GM18508 (cell line): ENCODE measurements at regions not wholly inside any gene's neighbourhood (a gene's known extent, or its start where the extent isn't known, plus 50 kb on each side); places are given as distances from the start of the nearest gene placed in this dataset.
"Not testable (repeated sequence)": the region's sequence is repeated elsewhere in the genome, so short reads cannot be mapped to it uniquely, and the experiment has no call there.

Source experiments
- ATAC-seq: cut with Tn5 transposase; IDR thresholded peaks from one replicate; pipeline ENCODE4 v1.9.1; 2021; ENCODE audit warnings: moderate number of reproducible peaks; ENCODE audit not compliant: insufficient read depth, unreplicated experiment

GRCh38 chr6:60991427-60992028 is 1294.5 kb downstream of the KHDRBS2 start:
- no peak for ATAC-seq

- ATAC-seq: no peak
Measured at GRCh38 chr6:60952500-60952899, 1333.5 kb downstream of the KHDRBS2 start.

DNA sequence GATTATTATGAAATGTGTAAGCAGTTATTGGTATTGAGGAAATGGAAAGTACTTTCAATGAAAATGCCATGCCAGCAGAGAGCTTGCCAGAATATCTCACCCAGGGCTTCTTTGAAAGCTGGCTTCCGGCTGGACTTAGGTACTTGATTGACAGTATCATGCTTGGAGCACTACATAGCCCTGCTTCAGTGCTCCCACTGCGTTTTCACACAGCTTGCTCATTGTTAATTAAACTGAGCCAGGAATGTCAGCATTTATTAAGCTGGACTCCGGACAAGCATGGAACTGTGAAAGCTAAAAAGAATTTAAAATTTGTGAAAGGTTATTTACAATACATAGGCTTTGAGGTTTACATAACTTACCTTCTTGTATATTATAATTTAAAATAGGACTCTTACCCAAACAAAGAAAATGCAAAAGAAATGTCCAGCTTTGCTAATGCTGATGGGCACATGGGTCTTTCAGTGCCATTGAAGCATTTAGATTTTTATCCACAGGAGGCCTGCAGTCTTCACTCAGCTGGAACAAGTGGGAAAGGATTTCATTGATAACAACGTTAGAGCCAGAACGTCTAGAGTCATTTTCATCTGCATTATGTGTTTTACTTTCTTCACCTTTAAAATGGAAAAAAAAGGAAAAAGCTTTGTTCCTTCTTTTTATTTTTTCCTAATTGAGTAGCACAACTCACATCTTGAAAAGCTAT is 1335.7 kb downstream of the KHDRBS2 start:
- not testable (repeated sequence) for ATAC-seq

DNA sequence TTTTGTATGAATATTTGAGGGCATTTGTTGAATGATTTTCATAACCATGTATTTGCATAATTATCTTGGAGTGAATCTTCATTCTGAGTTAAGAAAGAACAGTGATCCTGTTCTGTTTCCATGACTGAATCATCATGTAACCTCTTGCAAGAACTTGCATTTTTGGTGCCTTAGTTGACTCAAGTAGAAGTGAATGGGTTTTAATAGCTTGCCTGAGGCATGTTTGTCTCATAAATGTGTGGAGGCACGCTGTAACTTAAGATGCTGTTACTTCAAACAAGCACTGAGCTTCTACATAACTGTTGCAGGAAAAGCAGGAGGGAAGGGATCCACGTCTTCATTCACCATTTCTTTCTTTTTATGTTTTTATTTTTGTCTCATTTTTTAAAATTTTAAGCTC is 1338.6 kb downstream of the KHDRBS2 start:
- ATAC-seq: not testable (repeated sequence)

DNA sequence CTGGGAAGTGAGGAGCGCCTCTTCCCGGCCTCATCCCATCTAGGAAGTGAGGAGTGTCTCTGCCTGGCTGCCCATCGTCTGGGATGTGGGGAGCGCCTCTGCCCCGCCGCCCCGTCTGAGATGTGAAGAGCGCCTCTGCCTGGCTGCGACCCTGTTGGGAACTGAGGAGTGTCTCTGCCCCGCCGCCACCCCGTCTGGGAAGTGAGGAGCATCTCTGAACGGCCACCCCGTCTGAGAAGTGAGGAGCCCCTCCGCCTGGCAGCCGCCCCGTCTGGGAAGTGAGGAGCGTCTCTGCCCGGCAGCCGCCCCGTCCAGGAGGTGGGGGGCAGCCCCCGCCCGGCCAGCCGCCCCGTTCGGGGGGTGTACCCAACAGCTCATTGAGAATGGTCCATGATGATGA is 1341.2 kb downstream of the KHDRBS2 start:
- not testable (repeated sequence) for ATAC-seq

DNA sequence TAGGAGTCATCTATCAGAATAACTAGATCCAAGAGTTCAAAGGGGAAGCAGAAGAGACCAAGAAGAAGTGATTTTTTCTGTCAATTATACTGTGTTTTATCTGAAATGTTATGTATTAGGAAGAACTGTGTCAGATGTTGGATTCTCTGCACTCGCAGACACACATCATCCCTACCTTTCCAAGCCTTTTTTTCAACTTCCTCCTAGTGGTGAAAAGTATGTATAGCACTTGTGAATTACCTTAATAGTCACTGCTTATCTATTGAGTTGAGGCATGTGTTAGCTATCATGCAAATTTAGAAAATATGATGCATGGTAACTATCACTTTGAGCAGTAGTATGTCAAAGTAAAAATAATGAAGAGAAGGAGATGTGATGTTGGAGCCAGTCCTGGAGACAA is 1350.1 kb downstream of the KHDRBS2 start:
- not testable (repeated sequence) for ATAC-seq

- ATAC-seq: not testable (repeated sequence)
Measured at GRCh38 chr6:60919652-60920051, 1366.4 kb downstream of the KHDRBS2 start.

DNA sequence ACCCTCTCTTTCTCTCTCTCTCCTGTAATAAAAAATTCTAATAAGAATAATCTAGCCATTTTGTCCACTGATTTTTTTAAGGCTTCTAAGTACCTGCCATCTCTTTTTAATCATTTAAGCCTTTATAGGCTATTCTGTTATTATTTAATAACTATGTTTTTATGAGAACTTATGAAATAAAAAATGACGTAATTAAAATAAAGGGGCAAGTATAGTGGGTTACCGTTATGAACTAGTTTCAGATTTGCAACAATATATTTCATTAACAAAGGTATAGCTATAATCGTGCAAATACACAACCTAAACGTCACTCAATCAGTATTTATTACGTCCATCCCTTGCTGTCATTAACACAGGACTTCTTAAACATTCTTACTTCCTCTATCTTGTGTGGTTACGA is 1382.2 kb downstream of the KHDRBS2 start:
- ATAC-seq: not testable (repeated sequence)

DNA sequence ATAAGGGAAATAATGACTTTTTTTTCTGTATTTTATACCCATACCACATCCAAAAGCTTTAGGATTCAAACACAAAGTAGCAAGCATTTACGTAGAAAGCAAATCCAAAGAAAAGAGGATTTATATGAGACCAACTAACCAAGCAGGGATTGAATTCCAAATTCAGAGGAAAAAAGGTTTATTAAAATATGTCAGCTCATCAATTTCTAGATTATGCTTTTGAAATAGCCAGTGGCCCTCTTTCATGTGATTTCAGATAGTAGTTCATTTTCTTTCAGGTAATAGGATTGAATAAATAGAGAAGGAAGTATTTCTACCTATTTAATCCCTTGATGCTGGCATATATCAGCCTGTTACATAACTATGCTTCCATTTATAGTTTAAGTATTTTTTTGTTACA is 1392.7 kb downstream of the KHDRBS2 start:
- not testable (repeated sequence) for ATAC-seq

DNA sequence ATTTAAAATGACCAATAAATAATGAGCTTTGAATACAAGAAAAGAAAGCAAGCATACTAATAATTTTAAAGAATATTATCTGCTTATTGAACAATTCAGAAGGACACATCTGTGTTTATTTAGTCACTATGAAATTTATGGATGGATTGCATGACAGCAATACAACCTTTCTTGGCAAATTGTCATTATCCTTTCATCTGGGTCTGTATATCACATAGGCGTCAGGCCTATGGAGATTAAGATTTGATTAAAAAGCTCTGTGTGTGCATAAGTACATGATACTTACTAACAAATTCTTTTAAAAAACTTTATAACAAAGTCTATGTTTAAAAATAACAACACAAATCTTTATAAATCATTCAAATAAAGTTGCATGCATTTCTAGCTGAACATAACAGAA is 1394.4 kb downstream of the KHDRBS2 start:
- no peak for ATAC-seq

DNA sequence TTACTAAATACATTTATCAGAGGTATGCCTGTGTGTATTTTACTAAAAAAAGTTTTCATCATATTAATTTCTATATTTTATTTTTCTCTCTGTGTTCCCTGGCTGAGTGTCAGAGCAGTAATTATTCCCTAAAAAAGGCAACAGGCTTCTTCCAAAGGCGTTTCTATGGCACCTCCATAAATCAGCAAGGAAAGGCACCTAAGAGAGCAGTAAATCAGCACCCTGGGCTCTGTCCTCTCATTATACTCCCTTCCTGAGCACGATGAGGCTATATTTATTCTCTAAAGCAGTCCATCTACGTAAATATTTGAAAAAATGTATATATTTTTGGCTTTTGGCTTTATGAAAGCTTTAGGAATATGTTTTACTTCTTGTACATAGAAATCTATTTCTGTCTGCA is 1408.6 kb downstream of the KHDRBS2 start:
- not testable (repeated sequence) for ATAC-seq

DNA sequence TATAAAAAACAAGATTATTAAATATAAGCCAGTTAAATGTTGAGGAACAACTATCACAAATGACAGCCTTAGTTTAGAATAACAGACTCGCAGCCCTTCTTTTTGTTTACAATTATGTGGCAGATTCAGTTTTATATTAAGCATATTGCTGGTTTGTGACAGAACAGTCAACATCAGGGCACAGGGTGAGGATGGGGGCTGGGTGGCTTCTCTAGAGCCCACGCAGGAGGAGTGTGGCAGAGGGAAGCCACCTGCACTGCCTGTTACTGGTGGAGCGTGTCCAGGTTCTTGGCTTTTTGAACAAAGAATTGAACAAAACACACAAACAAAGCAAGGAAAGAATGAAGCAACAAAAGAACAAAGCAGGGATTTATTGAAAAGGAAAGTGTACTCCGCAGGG is 1415.2 kb downstream of the KHDRBS2 start:
- not testable (repeated sequence) for ATAC-seq

- no peak for ATAC-seq
Measured at GRCh38 chr6:60867548-60867947, 1418.5 kb downstream of the KHDRBS2 start.

GRCh38 chr6:60843175-60843982 is 1442.6 kb downstream of the KHDRBS2 start:
- ATAC-seq: not testable (repeated sequence)

DNA sequence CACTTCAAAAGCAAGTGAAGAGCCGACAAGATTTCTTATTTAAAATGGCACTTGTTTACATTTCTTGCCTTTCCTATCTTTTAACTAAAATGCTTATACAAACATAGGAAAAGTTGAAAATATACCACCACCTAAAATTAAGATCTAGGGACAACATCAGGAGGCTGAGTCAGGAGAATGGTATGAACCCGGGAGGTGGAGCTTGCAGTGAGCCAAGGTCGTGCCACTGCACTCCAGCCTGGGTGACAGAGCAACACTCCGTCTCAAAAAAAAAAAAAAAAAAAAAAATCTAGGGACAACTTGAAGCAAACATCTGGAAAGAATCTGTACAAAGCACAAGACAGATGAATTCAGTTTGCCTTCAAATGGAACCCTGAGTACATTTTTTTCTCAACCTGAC is 1455.3 kb downstream of the KHDRBS2 start:
- ATAC-seq: not testable (repeated sequence)

DNA sequence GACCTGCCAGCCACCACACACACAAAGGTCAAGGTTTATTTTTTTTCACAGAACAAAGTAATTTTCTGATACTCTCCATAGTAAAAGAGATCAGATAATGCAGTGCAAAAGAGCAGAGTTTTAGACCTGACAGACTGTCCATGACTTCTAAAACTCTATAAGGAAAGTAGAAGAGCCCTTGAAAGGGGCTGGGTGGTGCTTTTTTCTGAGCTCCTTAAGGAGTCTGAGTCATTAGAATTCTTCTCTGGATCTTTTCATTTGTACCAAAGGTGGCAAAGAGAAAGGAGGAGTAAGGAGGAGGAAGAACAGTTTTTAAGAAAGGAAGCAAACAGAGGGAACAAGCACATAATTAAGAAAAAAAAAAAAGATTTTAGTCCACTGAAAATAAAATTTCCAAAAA is 1463.4 kb downstream of the KHDRBS2 start:
- ATAC-seq: not testable (repeated sequence)

DNA sequence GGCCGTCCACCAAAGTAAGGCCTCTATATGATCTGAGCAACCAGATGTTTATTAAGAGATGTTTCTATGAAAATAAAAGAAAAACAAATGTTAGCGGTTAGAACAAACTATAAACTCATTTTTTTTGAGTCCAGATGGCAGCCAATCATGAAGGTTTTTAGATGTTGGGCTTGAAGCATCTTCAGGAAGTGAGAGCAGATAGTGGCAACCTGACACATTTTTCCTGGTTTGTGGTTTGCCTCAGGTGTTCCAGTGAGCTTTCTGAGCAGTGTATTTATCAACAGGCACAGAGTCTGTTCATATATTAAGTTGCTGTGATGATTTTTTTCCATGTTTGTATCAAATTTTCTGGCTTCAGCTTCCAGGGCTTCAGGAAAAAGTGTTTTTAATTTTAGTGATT is 1468.0 kb downstream of the KHDRBS2 start:
- not testable (repeated sequence) for ATAC-seq

GRCh38 chr6:60814784-60815183 is 1471.2 kb downstream of the KHDRBS2 start:
- ATAC-seq: not testable (repeated sequence)

DNA sequence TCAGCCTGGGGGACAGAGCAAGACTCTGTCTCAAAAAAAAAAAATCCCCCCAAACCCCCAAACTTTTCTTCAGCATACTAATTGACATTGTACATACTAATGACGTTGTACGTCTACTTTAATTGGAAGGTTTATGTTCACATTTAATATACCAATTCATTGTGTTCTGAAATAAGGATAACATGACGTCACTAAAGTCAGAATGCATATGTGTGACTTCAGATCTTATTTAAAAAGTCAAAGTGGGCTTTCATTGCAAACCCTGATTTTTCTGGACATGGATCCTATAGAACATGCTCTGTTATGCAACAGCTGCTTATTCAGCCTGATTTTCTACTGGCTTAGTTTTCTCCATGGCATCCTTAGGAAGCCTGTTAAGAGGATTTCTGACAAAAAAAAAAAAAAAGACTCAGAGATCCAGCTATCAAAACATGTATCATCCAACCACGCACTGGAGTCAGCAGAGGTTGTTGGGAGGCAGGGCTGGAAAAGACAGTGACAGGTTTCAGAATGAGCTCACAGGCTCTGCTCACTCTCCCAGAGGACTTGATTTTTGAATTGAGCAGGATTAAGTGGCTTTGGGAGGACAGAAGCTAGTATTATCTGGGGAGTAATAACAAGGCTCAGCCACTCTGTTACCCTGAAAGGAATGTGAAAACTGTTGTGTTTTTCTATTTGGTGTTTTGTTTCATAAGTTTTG is 1472.0 kb downstream of the KHDRBS2 start:
- ATAC-seq: not testable (repeated sequence)

GRCh38 chr6:60810216-60810615 is 1475.8 kb downstream of the KHDRBS2 start:
- ATAC-seq: not testable (repeated sequence)
